HEK293T (cell line): ENCODE measurements at regions not wholly inside any gene's neighbourhood (a gene's known extent, or its start where the extent isn't known, plus 50 kb on each side); places are given as distances from the start of the nearest gene placed in this dataset.
"Not testable (repeated sequence)": the region's sequence is repeated elsewhere in the genome, so short reads cannot be mapped to it uniquely, and the experiment has no call there.

Experiments used
- CTCF ChIA-PET: fragments of 350-600 bp; formaldehyde crosslinking; extraction: SDS; loops from one replicate; lab custom pipeline; 2021; ENCODE audit warnings: antibody characterized with exemption, inconsistent platforms; lab: Yijun Ruan, JAX
- POLR2A ChIA-PET: fragments of 350-600 bp; formaldehyde crosslinking; extraction: SDS; loops from one replicate; lab custom pipeline; 2020; ENCODE audit warnings: antibody characterized with exemption, inconsistent platforms; lab: Yijun Ruan, JAX
- DNase-seq: peaks from one replicate; pipeline ENCODE4 v3.0.0; 2012; ENCODE audit warnings: mixed read lengths; ENCODE audit errors: extremely low spot score
- ARNT ChIP-seq: fragments of 450-650 bp; IDR thresholded peaks from 2 replicates; pipeline ENCODE4 v1.6.1; 2017; ENCODE audit warnings: mild to moderate bottlenecking
- BHLHE40 ChIP-seq: fragments of 450-650 bp; IDR thresholded peaks from 2 replicates; pipeline ENCODE4 v1.6.1; 2016; ENCODE audit warnings: mild to moderate bottlenecking, moderate library complexity, borderline replicate concordance
- CTBP1 ChIP-seq: fragments of 450-650 bp; IDR thresholded peaks from 2 replicates; pipeline ENCODE4 v1.6.1; 2016; ENCODE audit warnings: borderline replicate concordance
- ELF4 ChIP-seq: fragments of 450-650 bp; IDR thresholded peaks from 2 replicates; pipeline ENCODE4 v1.6.1; 2017; ENCODE audit warnings: antibody characterized with exemption
- FOXA1 ChIP-seq: fragments of 450-650 bp; IDR thresholded peaks from 2 replicates; pipeline ENCODE4 v1.6.1; 2016; ENCODE audit warnings: mild to moderate bottlenecking
- FOXK2 ChIP-seq: fragments of 450-650 bp; IDR thresholded peaks from 2 replicates; pipeline ENCODE4 v1.6.1; 2016; ENCODE audit warnings: mild to moderate bottlenecking
- FOXM1 ChIP-seq: fragments of 450-650 bp; IDR thresholded peaks from 2 replicates; pipeline ENCODE4 v1.6.1; 2017; ENCODE audit warnings: mild to moderate bottlenecking, borderline replicate concordance
- HDGF ChIP-seq: fragments of 450-650 bp; IDR thresholded peaks from 2 replicates; pipeline ENCODE4 v1.6.1; 2017; ENCODE audit warnings: antibody characterized with exemption, borderline replicate concordance
- L3MBTL2 ChIP-seq: fragments of 450-650 bp; conservative IDR thresholded peaks from 2 replicates; pipeline ENCODE4 v1.6.1; 2016; ENCODE audit warnings: mild to moderate bottlenecking
- LEF1 ChIP-seq: fragments of 450-650 bp; IDR thresholded peaks from 2 replicates; pipeline ENCODE4 v1.6.1; 2017; ENCODE audit warnings: mild to moderate bottlenecking, borderline replicate concordance
- NFRKB ChIP-seq: fragments of 450-650 bp; IDR thresholded peaks from 2 replicates; pipeline ENCODE4 v1.6.1; 2016; ENCODE audit warnings: mild to moderate bottlenecking, moderate library complexity
- SP1 ChIP-seq: fragments of 450-650 bp; IDR thresholded peaks from 2 replicates; pipeline ENCODE4 v1.6.1; 2017
- SUZ12 ChIP-seq: fragments of 450-650 bp; IDR thresholded peaks from 2 replicates; pipeline ENCODE4 v1.6.1; 2016; ENCODE audit warnings: mild to moderate bottlenecking
- TARDBP ChIP-seq: fragments of 450-650 bp; IDR thresholded peaks from 2 replicates; pipeline ENCODE4 v1.6.1; 2016
- ZNF384 ChIP-seq: fragments of 450-650 bp; IDR thresholded peaks from 2 replicates; pipeline ENCODE4 v1.6.1; 2016
- TF ChIP-seq, protein P1 (sequence below): fragments of 450-650 bp; IDR thresholded peaks from 2 replicates; pipeline ENCODE4 v1.6.1; 2016

- no peak for TF ChIP-seq SUZ12
- no peak for TF ChIP-seq FOXM1
- TF ChIP-seq TARDBP, result no peak
- TF ChIP-seq ZNF384, result no peak
- no peak for TF ChIP-seq HDGF
- no peak for TF ChIP-seq ELF4
- no peak for TF ChIP-seq FOXK2
- TF ChIP-seq CTBP1, result no peak
- TF ChIP-seq FOXA1, result no peak
- no peak for TF ChIP-seq BHLHE40
- no peak for TF ChIP-seq SP1
- no peak for TF ChIP-seq ARNT
- no peak for TF ChIP-seq LEF1
- TF ChIP-seq NFRKB, result no peak
- CTCF ChIA-PET, result no interaction called here
- DNase-seq, result no peak
- POLR2A ChIA-PET, result no interaction called here
These were observed 116.3 kb downstream of the MEX3B start for GRCh38 chr15:81929557-81929956.

DNA sequence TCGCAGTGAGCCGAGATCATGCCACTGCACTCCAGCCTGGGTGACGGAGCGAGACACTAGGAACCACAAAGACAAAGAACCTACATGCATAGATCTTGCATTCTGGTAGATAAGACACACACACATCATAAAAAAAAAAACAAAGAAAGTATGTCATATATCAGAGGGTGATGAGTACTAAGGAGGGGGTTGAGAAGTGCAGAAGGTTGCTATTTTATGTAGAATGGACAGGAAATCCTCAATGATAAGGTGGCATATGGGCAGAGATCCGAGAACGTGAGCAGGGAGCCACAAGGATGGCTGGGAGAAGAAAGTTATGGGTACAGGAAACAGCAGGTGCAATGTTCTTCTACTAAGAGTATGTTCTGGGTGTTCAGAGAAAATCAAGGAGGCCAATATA lies 118.8 kb downstream of the MEX3B start:
- POLR2A ChIA-PET, result no interaction called here
- no peak for TF ChIP-seq TARDBP
- TF ChIP-seq, protein P1, sequence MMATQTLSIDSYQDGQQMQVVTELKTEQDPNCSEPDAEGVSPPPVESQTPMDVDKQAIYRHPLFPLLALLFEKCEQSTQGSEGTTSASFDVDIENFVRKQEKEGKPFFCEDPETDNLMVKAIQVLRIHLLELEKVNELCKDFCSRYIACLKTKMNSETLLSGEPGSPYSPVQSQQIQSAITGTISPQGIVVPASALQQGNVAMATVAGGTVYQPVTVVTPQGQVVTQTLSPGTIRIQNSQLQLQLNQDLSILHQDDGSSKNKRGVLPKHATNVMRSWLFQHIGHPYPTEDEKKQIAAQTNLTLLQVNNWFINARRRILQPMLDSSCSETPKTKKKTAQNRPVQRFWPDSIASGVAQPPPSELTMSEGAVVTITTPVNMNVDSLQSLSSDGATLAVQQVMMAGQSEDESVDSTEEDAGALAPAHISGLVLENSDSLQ, result no peak
- TF ChIP-seq BHLHE40, result no peak
- no peak for TF ChIP-seq ELF4
- TF ChIP-seq FOXA1, result no peak
- no peak for TF ChIP-seq HDGF
- no peak for TF ChIP-seq LEF1
- no peak for TF ChIP-seq NFRKB
- TF ChIP-seq ARNT, result no peak
- no peak for TF ChIP-seq SP1
- no peak for TF ChIP-seq L3MBTL2
- TF ChIP-seq ZNF384, result no peak
- no peak for TF ChIP-seq FOXK2
- no peak for TF ChIP-seq FOXM1
- TF ChIP-seq CTBP1, result no peak
- no peak for TF ChIP-seq SUZ12
- no peak for DNase-seq
- CTCF ChIA-PET, result no interaction called here

GRCh38 chr15:81924729-81925128 lies 121.1 kb downstream of the MEX3B start:
- POLR2A ChIA-PET, result no interaction called here
- TF ChIP-seq ARNT, result no peak
- TF ChIP-seq FOXK2, result no peak
- no peak for TF ChIP-seq HDGF
- no peak for TF ChIP-seq L3MBTL2
- TF ChIP-seq ELF4, result no peak
- TF ChIP-seq SUZ12, result no peak
- no peak for TF ChIP-seq ZNF384
- DNase-seq, result no peak
- CTCF ChIA-PET, result no interaction called here

DNA sequence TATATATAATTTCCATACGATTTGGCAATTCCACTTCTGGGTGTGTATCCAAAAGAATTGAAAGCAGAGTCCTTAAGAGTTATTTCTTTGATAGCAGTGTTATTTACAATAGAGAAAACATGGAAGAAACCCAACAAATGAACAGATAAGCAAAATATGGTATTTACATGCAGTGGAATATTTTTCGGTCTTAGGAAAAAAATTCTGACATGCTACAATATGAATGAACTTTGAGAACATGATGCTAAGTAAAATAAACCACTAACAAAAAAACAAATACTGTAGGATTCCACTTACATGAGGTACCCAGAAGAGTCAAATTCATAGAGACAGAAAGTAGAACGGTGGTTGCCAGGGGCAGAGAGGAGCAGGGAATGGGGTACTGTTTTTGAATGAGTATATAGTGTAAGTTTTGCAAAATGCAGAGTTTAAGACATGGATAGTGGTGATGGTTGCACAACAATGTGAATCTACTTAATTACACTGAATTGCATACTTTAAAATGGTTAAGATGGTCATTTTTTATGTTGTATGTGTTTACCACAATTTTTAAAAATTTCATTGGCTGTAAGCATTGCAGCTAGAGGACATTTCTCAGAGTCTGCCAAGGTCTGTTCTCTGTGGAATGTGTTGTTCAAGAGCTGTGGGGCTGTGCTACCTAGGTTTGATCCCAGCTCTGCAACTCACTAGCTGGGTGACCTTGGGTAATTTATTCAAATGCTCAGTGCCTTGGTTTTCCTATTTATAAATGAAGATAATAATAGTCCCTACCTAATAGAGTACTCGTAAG lies 122.1 kb downstream of the MEX3B start:
- ChIA-PET POLR2A (no interaction called here), CTCF (no interaction called here)
- TF ChIP-seq ELF4 (no peak), NFRKB (no peak), ZNF384 (no peak), BHLHE40 (no peak), FOXK2 (no peak), FOXM1 (no peak), SUZ12 (no peak), CTBP1 (no peak), HDGF (no peak), TARDBP (no peak), LEF1 (no peak), L3MBTL2 (no peak)
- TF ChIP-seq, protein P1, result no peak
- no peak for DNase-seq

GRCh38 chr15:81922143-81922542 lies 123.7 kb downstream of the MEX3B start:
- DNase-seq, result no peak
- ChIA-PET CTCF (no interaction called here), POLR2A (no interaction called here)
- TF ChIP-seq NFRKB, result no peak
- TF ChIP-seq FOXK2, result no peak
- no peak for TF ChIP-seq ARNT
- TF ChIP-seq FOXM1, result no peak
- no peak for TF ChIP-seq CTBP1
- no peak for TF ChIP-seq SUZ12

DNA sequence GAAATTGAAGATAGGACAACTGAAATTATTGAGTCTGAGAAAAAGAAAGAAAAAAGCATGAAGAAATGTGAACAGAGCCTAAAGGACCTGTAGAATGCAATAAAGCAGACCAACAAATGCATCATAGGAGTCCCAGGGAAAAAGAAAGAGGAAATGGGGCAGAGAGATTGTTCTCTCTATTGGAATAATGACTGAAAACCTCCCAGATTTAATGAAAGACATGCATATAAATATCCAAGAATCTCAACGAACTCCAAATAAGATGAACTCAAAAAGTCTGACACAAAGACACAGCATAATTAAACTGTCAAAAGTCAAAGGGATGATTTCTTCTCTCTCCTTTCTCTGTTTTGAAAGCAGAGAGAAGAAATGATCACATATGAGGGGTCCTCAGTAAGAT lies 124.7 kb downstream of the MEX3B start:
- CTCF ChIA-PET, result no interaction called here
- no peak for DNase-seq
- POLR2A ChIA-PET, result no interaction called here
- TF ChIP-seq CTBP1 (no peak), FOXA1 (no peak), ELF4 (no peak), NFRKB (no peak), HDGF (no peak), LEF1 (no peak), L3MBTL2 (no peak), FOXK2 (no peak), BHLHE40 (no peak), SP1 (no peak), FOXM1 (no peak), SUZ12 (no peak), ARNT (no peak)
- TF ChIP-seq, protein P1, result no peak

GRCh38 chr15:81918767-81919166 lies 127.1 kb downstream of the MEX3B start:
- CTCF ChIA-PET, DNase-seq, POLR2A ChIA-PET: not testable (repeated sequence)
